K562 (cell line): ENCODE measurements at regions not wholly inside any gene's neighbourhood (a gene's known extent, or its start where the extent isn't known, plus 50 kb on each side); places are given as distances from the start of the nearest gene placed in this dataset.

Source experiments
- ATAC-seq: fragments of 200-7000 bp; cut with Tn5 transposase; 3 replicates; pipeline ENCODE4 v1.9.1; 2020; ENCODE audit warnings: moderate library complexity
- BruUV-seq: library from RNA; stranded (reverse); fragments of 400-500 nt; replicated peaks from 2 replicates; lab custom pipeline; 2021; lab: Mats Ljungman, UMichigan
- CTCF ChIA-PET: fragments of 300-600 bp; formaldehyde crosslinking; extraction: SDS; loops from one replicate; lab custom pipeline; 2021; ENCODE audit warnings: low intra/inter-chr PET ratio; lab: Yijun Ruan, JAX
- POLR2A ChIA-PET: fragments of 300-600, 350-650 bp; sonication (Branson Sonifier 250); formaldehyde crosslinking; extraction: SDS; loops from one replicate; lab custom pipeline; 2021; ENCODE audit warnings: antibody characterized with exemption, inconsistent platforms; lab: Yijun Ruan, JAX
- DNase-seq, 4 experiments: peaks; one replicate each; pipeline versions ENCODE4 v3.0.0 to v3.0.0-alpha.2; 2011 to 2018; ENCODE audit warnings: low spot score in 3 of 4, mixed read lengths in 3 of 4; ENCODE audit errors: extremely low read depth in 1 of 4
- FAIRE-seq: peaks from 2 replicates; lab custom pipeline; 2011; peaks lifted over from hg19 to GRCh38; lab: Jason Lieb, UNC
- H2AFZ ChIP-seq: 2 replicates; pipeline ENCODE4 v1.6.0; 2011; ENCODE audit warnings: low read depth, low read length, control low read depth, inconsistent platforms
- H3K27ac ChIP-seq: fragments of 200-600 bp; 3 replicates; pipeline ENCODE4 v1.8.0; 2011; ENCODE audit warnings: low read depth, mild to moderate bottlenecking, control low read depth, inconsistent platforms, low read length, moderate library complexity, mixed read lengths; ENCODE audit errors: extremely low read depth
- H3K27me3 ChIP-seq, 2 experiments: fragments of 300-600 bp in 1 of 2; 2 replicates in 1 of 2; 3 replicates in 1 of 2; pipeline versions ENCODE4 v1.6.0 to v1.8.0; 2011; ENCODE audit warnings: inconsistent platforms in 2 of 2, low read length in 2 of 2, mild to moderate bottlenecking in 1 of 2, mixed read lengths in 1 of 2, moderate library complexity in 1 of 2; ENCODE audit not compliant: control insufficient read depth in 2 of 2, insufficient read depth in 2 of 2
- H3K36me3 ChIP-seq: fragments of 300-600 bp; 3 replicates; pipeline ENCODE4 v1.8.0; 2011; ENCODE audit warnings: mild to moderate bottlenecking, low read length, inconsistent platforms; ENCODE audit not compliant: control insufficient read depth, insufficient read depth
- H3K4me1 ChIP-seq, 2 experiments: fragments of 200-600 bp in 1 of 2; replicated peaks in 1 of 2; 2 replicates in 1 of 2; 3 replicates in 1 of 2; pipeline versions ENCODE4 v1.5.1 to v1.8.0; 2011; ENCODE audit warnings: inconsistent platforms in 2 of 2, low read length in 2 of 2, mild to moderate bottlenecking in 1 of 2, mixed read lengths in 1 of 2, moderate library complexity in 1 of 2; ENCODE audit not compliant: control insufficient read depth in 2 of 2, insufficient read depth in 2 of 2
- H3K4me2 ChIP-seq: 2 replicates; pipeline ENCODE4 v1.6.1; 2011; ENCODE audit warnings: low read length, control low read depth, inconsistent platforms, mixed read lengths; ENCODE audit not compliant: insufficient read depth
- H3K4me3 ChIP-seq: fragments of 200-600 bp; sonication (generic), shearing (Covaris generic); 2 replicates; pipeline ENCODE4 v1.5.1; 2016; ENCODE audit warnings: control low read depth, inconsistent platforms
- H3K79me2 ChIP-seq: fragments of 200-600 bp; 3 replicates; pipeline ENCODE4 v1.8.0; 2011; ENCODE audit warnings: low read length, inconsistent platforms; ENCODE audit not compliant: control insufficient read depth, insufficient read depth
- H3K9ac ChIP-seq, 2 experiments: 2 replicates each; pipeline versions ENCODE4 v1.6.0 to v1.6.1; 2011; ENCODE audit warnings: low read depth in 2 of 2, low read length in 2 of 2, control low read depth in 1 of 2, inconsistent platforms in 1 of 2, mild to moderate bottlenecking in 1 of 2, mixed read lengths in 1 of 2; ENCODE audit not compliant: insufficient read depth in 1 of 2
- H3K9me1 ChIP-seq: one replicate; pipeline ENCODE4 v1.6.0; 2011; ENCODE audit warnings: inconsistent platforms, mild to moderate bottlenecking, low read length, moderate library complexity; ENCODE audit not compliant: control insufficient read depth, insufficient read depth
- H3K9me3 ChIP-seq: replicated peaks from 2 replicates; pipeline ENCODE4 v1.5.1; 2011; ENCODE audit warnings: low read depth, low read length, inconsistent platforms; ENCODE audit not compliant: control insufficient read depth, insufficient read depth
- H4K20me1 ChIP-seq: replicated peaks from 2 replicates; pipeline ENCODE4 v1.6.1; 2011; ENCODE audit warnings: low read length, inconsistent platforms, mixed read lengths; ENCODE audit not compliant: control insufficient read depth, insufficient read depth
- ELF2 ChIP-seq: fragments of 250-450 bp; sonication (Bioruptor Pico); IDR thresholded peaks from 2 replicates; pipeline ENCODE4 v1.5.0; 2021; ENCODE audit warnings: mild to moderate bottlenecking
- ETV5 ChIP-seq: sonication (generic); formaldehyde crosslinking; IDR thresholded peaks from 2 replicates; pipeline ENCODE4 v1.4.0; 2020; ENCODE audit warnings: low read depth, mild to moderate bottlenecking, missing genetic modification reagents
- POLR3G ChIP-seq: IDR thresholded peaks from 2 replicates; pipeline ENCODE4 v1.6.1; 2011; ENCODE audit not compliant: insufficient read length, insufficient replicate concordance; ENCODE audit errors: extremely low read depth
- SAFB2 ChIP-seq: fragments of 200-400 bp; formaldehyde crosslinking; IDR thresholded peaks from 2 replicates; pipeline ENCODE4 v1.6.1; 2018; ENCODE audit warnings: borderline replicate concordance, low read length, low read depth, moderate library complexity; ENCODE audit not compliant: severe bottlenecking
- TAF7 ChIP-seq: fragments of 450-650 bp; IDR thresholded peaks from 2 replicates; pipeline ENCODE4 v1.6.1; 2016; ENCODE audit warnings: missing genetic modification characterization, missing compliant biosample characterization
- THRB ChIP-seq: fragments of 450-650 bp; formaldehyde crosslinking; conservative IDR thresholded peaks from 2 replicates; pipeline ENCODE4 v1.4.0; 2022; ENCODE audit warnings: mild to moderate bottlenecking, missing genetic modification characterization
- WHSC1 ChIP-seq: IDR thresholded peaks from one replicate; pipeline ENCODE4 v1.6.1; 2012; ENCODE audit warnings: low read length, control low read depth, inconsistent platforms
- ZNF212 ChIP-seq: fragments of 450-650 bp; formaldehyde crosslinking; IDR thresholded peaks from 2 replicates; pipeline ENCODE4 v1.4.0; 2020; ENCODE audit warnings: mild to moderate bottlenecking
- ZNF232 ChIP-seq: sonication (generic); formaldehyde crosslinking; IDR thresholded peaks from 2 replicates; pipeline ENCODE4 v1.8.0; 2022; ENCODE audit warnings: mild to moderate bottlenecking, missing genetic modification reagents
- ZNF431 ChIP-seq: sonication (generic); formaldehyde crosslinking; IDR thresholded peaks from 2 replicates; pipeline ENCODE4 v1.8.0; 2022; ENCODE audit warnings: mild to moderate bottlenecking, missing genetic modification reagents
- ZNF583 ChIP-seq: fragments of 250-450 bp; sonication (Bioruptor Pico); IDR thresholded peaks from 2 replicates; pipeline ENCODE4 v1.4.0; 2020
- WGBS: fragments of 100-300 bp; shearing (Covaris generic); methylation state at CpG from one replicate; pipeline ENCODE4 v1.1.6; 2016; ENCODE audit warnings: low coverage, mixed read lengths; ENCODE audit not compliant: insufficient coverage; ENCODE audit errors: missing lambda C conversion rate; 5-methylcytosine and 5-hydroxymethylcytosine counted together
- in situ Hi-C: fragments of 300-500 bp; cut with MboI; formaldehyde crosslinking; loops from 4 replicates; pipeline ENCODE4 v1.15.0; 2018; ENCODE audit warnings: inconsistent platforms, mixed read lengths
- intact Hi-C: fragments of 100-400 bp; cut with micrococcal nuclease; formaldehyde crosslinking; loops from 2 replicates; pipeline ENCODE4 v1.14.2; 2022
- TF ChIP-seq, protein P1 (sequence below): fragments of 450-650 bp; IDR thresholded peaks from 2 replicates; pipeline ENCODE4 v1.6.1; 2016; ENCODE audit warnings: missing biosample characterization, missing genetic modification characterization
- TF ChIP-seq, protein P2 (sequence below): fragments of 450-650 bp; IDR thresholded peaks from 2 replicates; pipeline ENCODE4 v1.6.1; 2017; ENCODE audit warnings: antibody characterized with exemption, mild to moderate bottlenecking

GRCh38 chr6:94597487-94597886 is 979.8 kb upstream of the MANEA start:
- no peak overlapping the region for H3K9ac ChIP-seq
- FAIRE-seq (no peak), DNase-seq (no peak), ATAC-seq (no peak)
- CTCF ChIA-PET, result no interaction called here
- no peak overlapping the region for H3K4me2 ChIP-seq
- H3K4me3 ChIP-seq, result no peak overlapping the region
- no peaks in the 10 kb centered on the region for H3K36me3 ChIP-seq
- no peaks in the 10 kb centered on the region for H4K20me1 ChIP-seq
- H3K4me1 ChIP-seq, result no peaks in the 10 kb centered on the region
- no peaks in the 10 kb centered on the region for H3K9me3 ChIP-seq
- H3K27me3 ChIP-seq, result no peaks in the 10 kb centered on the region
- H3K27ac ChIP-seq, result no peak overlapping the region
- no TSS peak for BruUV-seq
- in situ Hi-C loops (no loop called here), intact Hi-C loops (no loop called here)
- H3K79me2 ChIP-seq, result no peaks in the 10 kb centered on the region
- POLR2A ChIA-PET, result no interaction called here
- 0% methylated on average over 2 of the region's 2 CpGs for WGBS
- no peak overlapping the region for H2AFZ ChIP-seq
- TF ChIP-seq SAFB2, result no peak
- TF ChIP-seq, protein P1, sequence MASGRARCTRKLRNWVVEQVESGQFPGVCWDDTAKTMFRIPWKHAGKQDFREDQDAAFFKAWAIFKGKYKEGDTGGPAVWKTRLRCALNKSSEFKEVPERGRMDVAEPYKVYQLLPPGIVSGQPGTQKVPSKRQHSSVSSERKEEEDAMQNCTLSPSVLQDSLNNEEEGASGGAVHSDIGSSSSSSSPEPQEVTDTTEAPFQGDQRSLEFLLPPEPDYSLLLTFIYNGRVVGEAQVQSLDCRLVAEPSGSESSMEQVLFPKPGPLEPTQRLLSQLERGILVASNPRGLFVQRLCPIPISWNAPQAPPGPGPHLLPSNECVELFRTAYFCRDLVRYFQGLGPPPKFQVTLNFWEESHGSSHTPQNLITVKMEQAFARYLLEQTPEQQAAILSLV (tag), result no peak
- no peak for TF ChIP-seq ELF2
- no peak for TF ChIP-seq ZNF232
- TF ChIP-seq ZNF583 (CRISPR knock-in tag), result no peak
- no peak for TF ChIP-seq THRB (CRISPR knock-in tag)
- TF ChIP-seq, protein P2, sequence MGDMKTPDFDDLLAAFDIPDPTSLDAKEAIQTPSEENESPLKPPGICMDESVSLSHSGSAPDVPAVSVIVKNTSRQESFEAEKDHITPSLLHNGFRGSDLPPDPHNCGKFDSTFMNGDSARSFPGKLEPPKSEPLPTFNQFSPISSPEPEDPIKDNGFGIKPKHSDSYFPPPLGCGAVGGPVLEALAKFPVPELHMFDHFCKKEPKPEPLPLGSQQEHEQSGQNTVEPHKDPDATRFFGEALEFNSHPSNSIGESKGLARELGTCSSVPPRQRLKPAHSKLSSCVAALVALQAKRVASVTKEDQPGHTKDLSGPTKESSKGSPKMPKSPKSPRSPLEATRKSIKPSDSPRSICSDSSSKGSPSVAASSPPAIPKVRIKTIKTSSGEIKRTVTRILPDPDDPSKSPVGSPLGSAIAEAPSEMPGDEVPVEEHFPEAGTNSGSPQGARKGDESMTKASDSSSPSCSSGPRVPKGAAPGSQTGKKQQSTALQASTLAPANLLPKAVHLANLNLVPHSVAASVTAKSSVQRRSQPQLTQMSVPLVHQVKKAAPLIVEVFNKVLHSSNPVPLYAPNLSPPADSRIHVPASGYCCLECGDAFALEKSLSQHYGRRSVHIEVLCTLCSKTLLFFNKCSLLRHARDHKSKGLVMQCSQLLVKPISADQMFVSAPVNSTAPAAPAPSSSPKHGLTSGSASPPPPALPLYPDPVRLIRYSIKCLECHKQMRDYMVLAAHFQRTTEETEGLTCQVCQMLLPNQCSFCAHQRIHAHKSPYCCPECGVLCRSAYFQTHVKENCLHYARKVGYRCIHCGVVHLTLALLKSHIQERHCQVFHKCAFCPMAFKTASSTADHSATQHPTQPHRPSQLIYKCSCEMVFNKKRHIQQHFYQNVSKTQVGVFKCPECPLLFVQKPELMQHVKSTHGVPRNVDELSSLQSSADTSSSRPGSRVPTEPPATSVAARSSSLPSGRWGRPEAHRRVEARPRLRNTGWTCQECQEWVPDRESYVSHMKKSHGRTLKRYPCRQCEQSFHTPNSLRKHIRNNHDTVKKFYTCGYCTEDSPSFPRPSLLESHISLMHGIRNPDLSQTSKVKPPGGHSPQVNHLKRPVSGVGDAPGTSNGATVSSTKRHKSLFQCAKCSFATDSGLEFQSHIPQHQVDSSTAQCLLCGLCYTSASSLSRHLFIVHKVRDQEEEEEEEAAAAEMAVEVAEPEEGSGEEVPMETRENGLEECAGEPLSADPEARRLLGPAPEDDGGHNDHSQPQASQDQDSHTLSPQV, result no peak
- no peak for TF ChIP-seq ZNF431 (CRISPR knock-in tag)
- TF ChIP-seq ZNF212, result no peak
- TF ChIP-seq WHSC1, result no peak
- no peak for TF ChIP-seq POLR3G
- TF ChIP-seq TAF7 (tag), result no peak
- TF ChIP-seq ETV5 (CRISPR knock-in tag), result no peak
- H3K9me1 ChIP-seq, result no peaks in the 10 kb centered on the region
